ENCODE measurements at regions not wholly inside any gene's neighbourhood (a gene's known extent, or its start where the extent isn't known, plus 50 kb on each side); places are given as distances from the start of the nearest gene placed in this dataset.

- no peak for DNase-seq (ENCODE audit: low read depth)
Measured at GRCh38 chr22:27350306-27350705, 451.2 kb downstream of the MN1 start.

- DNase-seq (ENCODE audit: low read depth), result no peak
Measured at GRCh38 chr22:27352426-27352825, 449.1 kb downstream of the MN1 start.

- DNase-seq (ENCODE audit: low read depth), result no peak
Measured at GRCh38 chr22:27358096-27358870, 443.3 kb downstream of the MN1 start.

GRCh38 chr22:27370269-27370668 is 431.3 kb downstream of the MN1 start:
- no peak for DNase-seq (ENCODE audit: low read depth)

GRCh38 chr22:27370987-27371386 is 430.6 kb downstream of the MN1 start:
- DNase-seq (ENCODE audit: low read depth), result no peak

GRCh38 chr22:27372364-27372763 is 429.2 kb downstream of the MN1 start:
- no peak for DNase-seq (ENCODE audit: low read depth)

GRCh38 chr22:27372969-27373670 is 428.4 kb downstream of the MN1 start:
- no peak for DNase-seq (ENCODE audit: low read depth)

GRCh38 chr22:27377501-27378295 is 423.9 kb downstream of the MN1 start:
- no peak for DNase-seq (ENCODE audit: low read depth)

- DNase-seq (ENCODE audit: low read depth), result no peak
Measured at GRCh38 chr22:27378311-27378800, 423.2 kb downstream of the MN1 start.

GRCh38 chr22:27378995-27379394 is 422.6 kb downstream of the MN1 start:
- DNase-seq (ENCODE audit: low read depth), result no peak

- no peak for DNase-seq (ENCODE audit: low read depth)
Measured at GRCh38 chr22:27380855-27381254, 420.7 kb downstream of the MN1 start.

- DNase-seq (ENCODE audit: low read depth), result no peak
Measured at GRCh38 chr22:27381552-27381951, 420.0 kb downstream of the MN1 start.

- no peak for DNase-seq (ENCODE audit: low read depth)
Measured at GRCh38 chr22:27381960-27382742, 419.4 kb downstream of the MN1 start.

GRCh38 chr22:27382947-27383346 is 418.6 kb downstream of the MN1 start:
- DNase-seq (ENCODE audit: low read depth), result no peak

- no peak for DNase-seq (ENCODE audit: low read depth)
Measured at GRCh38 chr22:27383896-27384295, 417.7 kb downstream of the MN1 start.

- DNase-seq (ENCODE audit: low read depth), result no peak
Measured at GRCh38 chr22:27385261-27385998, 416.1 kb downstream of the MN1 start.

GRCh38 chr22:27386186-27386585 is 415.4 kb downstream of the MN1 start:
- no peak for DNase-seq (ENCODE audit: low read depth)

- DNase-seq (ENCODE audit: low read depth), result no peak
Measured at GRCh38 chr22:27387561-27387960, 414.0 kb downstream of the MN1 start.

- no peak for DNase-seq (ENCODE audit: low read depth)
Measured at GRCh38 chr22:27388090-27388600, 413.4 kb downstream of the MN1 start.

- no peak for DNase-seq (ENCODE audit: low read depth)
Measured at GRCh38 chr22:27389727-27390075, 411.9 kb downstream of the MN1 start.

All from stimulated activated CD8-positive, alpha-beta memory T cell treated with anti-CD3 and anti-CD28 coated beads, Interleukin-4, amount 100 ng/mL, for 24 hours (primary cell).